ENCODE measurements at regions not wholly inside any gene's neighbourhood (a gene's known extent, or its start where the extent isn't known, plus 50 kb on each side); places are given as distances from the start of the nearest gene placed in this dataset.

DNA sequence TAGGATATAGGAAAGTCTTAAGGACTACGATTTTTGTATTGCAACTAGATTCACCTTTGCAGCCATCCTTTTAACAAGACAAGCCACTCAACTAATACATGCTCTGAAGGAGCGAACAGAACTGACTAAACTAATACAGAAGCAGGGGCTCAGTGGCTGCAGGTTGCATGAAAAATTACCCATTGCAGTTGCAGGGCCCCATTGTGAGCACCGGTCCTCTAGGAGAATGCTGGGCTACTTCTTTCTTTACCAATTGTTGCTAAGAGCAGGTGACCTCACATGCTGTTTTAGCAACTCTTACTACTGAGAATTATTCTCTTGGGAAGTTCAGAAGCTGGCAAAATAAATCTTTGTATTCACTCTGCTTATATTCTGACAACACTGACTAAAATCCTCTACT is 64.0 kb upstream of the ANKRD1 start:
- TF ChIP-seq, protein P1, sequence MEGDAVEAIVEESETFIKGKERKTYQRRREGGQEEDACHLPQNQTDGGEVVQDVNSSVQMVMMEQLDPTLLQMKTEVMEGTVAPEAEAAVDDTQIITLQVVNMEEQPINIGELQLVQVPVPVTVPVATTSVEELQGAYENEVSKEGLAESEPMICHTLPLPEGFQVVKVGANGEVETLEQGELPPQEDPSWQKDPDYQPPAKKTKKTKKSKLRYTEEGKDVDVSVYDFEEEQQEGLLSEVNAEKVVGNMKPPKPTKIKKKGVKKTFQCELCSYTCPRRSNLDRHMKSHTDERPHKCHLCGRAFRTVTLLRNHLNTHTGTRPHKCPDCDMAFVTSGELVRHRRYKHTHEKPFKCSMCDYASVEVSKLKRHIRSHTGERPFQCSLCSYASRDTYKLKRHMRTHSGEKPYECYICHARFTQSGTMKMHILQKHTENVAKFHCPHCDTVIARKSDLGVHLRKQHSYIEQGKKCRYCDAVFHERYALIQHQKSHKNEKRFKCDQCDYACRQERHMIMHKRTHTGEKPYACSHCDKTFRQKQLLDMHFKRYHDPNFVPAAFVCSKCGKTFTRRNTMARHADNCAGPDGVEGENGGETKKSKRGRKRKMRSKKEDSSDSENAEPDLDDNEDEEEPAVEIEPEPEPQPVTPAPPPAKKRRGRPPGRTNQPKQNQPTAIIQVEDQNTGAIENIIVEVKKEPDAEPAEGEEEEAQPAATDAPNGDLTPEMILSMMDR (IDR thresholded peaks at IDR 0.05): no peak
- TF ChIP-seq TCF7L2 (IDR thresholded peaks at IDR 0.05; ENCODE audit: low read depth, low read length) (no peak), POLR2AphosphoS5 (IDR thresholded peaks at IDR 0.05; ENCODE audit: low read depth, low read length) (no peak)
